Naive B cell (primary cell): ENCODE measurements at regions not wholly inside any gene's neighbourhood (a gene's known extent, or its start where the extent isn't known, plus 50 kb on each side); places are given as distances from the start of the nearest gene placed in this dataset.

Experiments used
- ATAC-seq, 2 donors: fragments of 150-1000 bp; cut with Tn5 transposase; 2 replicates each; pipeline ENCODE4 v1.10.0; 2021; ENCODE audit warnings: low read depth in 2 of 2, mild to moderate bottlenecking in 2 of 2, moderate library complexity in 2 of 2
- DNase-seq: peaks from one replicate; pipeline ENCODE4 v3.0.0; 2022
- H3K27ac Mint-ChIP-seq, 6 donors: one replicate each; pipeline ENCODE4 v1.8.0; 2020 to 2022; ENCODE audit warnings: mild to moderate bottlenecking in 6 of 6, mixed read lengths in 6 of 6, moderate library complexity in 5 of 6, inconsistent platforms in 2 of 6
- H3K27me3 Mint-ChIP-seq, 3 donors: one replicate each; pipeline ENCODE4 v1.8.0; 2021 to 2022; ENCODE audit warnings: mixed read lengths in 3 of 3, mild to moderate bottlenecking in 1 of 3
- H3K36me3 Mint-ChIP-seq, 2 donors: one replicate each; pipeline ENCODE4 v1.8.0; 2020 to 2022; ENCODE audit warnings: mixed read lengths in 2 of 2, inconsistent platforms in 1 of 2, mild to moderate bottlenecking in 1 of 2
- H3K4me1 Mint-ChIP-seq, 3 donors: one replicate each; pipeline ENCODE4 v1.8.0; 2020 to 2022; ENCODE audit warnings: mixed read lengths in 3 of 3, inconsistent platforms in 1 of 3, mild to moderate bottlenecking in 1 of 3, moderate library complexity in 1 of 3
- H3K4me3 Mint-ChIP-seq, 8 donors: one replicate each; pipeline ENCODE4 v1.8.0; 2020 to 2022; ENCODE audit warnings: mild to moderate bottlenecking in 8 of 8, mixed read lengths in 8 of 8, moderate library complexity in 8 of 8, inconsistent platforms in 2 of 8
- H3K9me3 Mint-ChIP-seq, 7 donors: one replicate each; pipeline ENCODE4 v1.8.0; 2020 to 2022; ENCODE audit warnings: mixed read lengths in 7 of 7, mild to moderate bottlenecking in 5 of 7, inconsistent platforms in 2 of 7, moderate library complexity in 1 of 7

DNA sequence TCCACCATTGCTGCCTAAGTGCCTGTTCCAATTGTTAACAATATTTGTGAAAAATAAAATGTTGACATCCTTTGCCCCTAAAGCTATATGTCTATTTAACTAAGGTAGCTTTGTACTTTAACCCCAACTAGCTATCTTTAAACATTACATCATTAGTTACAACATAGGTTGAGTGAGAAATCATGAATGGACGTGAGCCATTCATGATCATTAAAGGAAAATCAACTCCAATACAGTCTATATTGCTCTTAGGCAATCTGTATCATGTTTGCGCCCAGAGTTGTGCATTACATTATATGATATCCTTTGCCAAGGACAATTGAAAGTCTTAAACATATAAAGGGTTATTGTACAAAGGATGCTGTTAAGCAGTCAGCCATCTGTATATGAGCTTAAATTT lies 269.6 kb downstream of the ALX1 start:
- Mint-ChIP-seq H3K27me3 (no peaks in the 10 kb centered on the region), H3K36me3 (no peaks in the 10 kb centered on the region), H3K9me3 (no peaks in the 10 kb centered on the region), H3K27ac (no peak overlapping the region), H3K4me3 (no peak overlapping the region), H3K4me1 (no peaks in the 10 kb centered on the region)
- ATAC-seq (no peak), DNase-seq (no peak)

DNA sequence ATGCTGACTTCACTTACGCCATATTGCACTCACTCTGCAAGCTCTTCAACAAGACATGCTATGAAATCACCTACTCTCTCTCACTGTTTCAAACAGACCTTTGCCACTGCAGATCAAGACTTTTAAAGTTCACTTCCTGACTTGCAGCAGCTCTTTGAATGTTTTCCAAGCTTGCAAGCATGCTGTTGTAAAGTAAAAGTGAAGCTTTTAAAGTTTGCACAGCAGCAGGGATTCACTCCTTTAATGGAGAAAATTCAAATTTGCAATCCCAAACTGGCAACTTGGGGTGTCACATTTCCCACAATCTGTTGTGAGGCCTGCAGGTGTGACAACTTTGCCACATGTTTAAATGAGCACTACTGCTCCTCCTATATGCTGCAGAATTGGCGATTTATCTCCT lies 270.9 kb downstream of the ALX1 start:
- no peaks in the 10 kb centered on the region for H3K36me3 Mint-ChIP-seq
- DNase-seq (no peak), ATAC-seq (no peak)
- no peaks in the 10 kb centered on the region for H3K4me1 Mint-ChIP-seq
- H3K4me3 Mint-ChIP-seq, result no peak overlapping the region
- no peaks in the 10 kb centered on the region for H3K9me3 Mint-ChIP-seq
- no peak overlapping the region for H3K27ac Mint-ChIP-seq
- H3K27me3 Mint-ChIP-seq, result no peaks in the 10 kb centered on the region

DNA sequence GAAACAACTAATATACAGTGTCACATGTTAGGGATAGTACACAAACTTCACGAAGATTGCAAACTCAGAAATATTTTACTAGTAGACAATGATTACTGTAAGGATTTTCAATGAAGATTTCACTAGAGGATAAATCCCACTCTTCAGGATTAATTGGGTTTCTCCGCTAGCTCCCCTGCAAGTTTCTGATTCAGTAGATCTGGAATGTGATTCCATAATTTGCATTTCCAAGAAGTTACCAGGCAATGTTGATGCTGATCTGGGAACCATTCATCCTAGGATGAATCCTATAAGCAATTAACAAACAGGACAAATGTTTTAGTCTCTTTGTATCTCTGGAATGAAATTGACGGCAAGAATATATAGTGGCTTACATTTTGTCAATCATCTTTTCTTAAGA lies 272.4 kb downstream of the ALX1 start:
- no peak overlapping the region for H3K27ac Mint-ChIP-seq
- no peaks in the 10 kb centered on the region for H3K36me3 Mint-ChIP-seq
- no peaks in the 10 kb centered on the region for H3K9me3 Mint-ChIP-seq
- no peaks in the 10 kb centered on the region for H3K4me1 Mint-ChIP-seq
- no peak overlapping the region for H3K4me3 Mint-ChIP-seq
- no peaks in the 10 kb centered on the region for H3K27me3 Mint-ChIP-seq
- no peak for ATAC-seq
- DNase-seq, result no peak

DNA sequence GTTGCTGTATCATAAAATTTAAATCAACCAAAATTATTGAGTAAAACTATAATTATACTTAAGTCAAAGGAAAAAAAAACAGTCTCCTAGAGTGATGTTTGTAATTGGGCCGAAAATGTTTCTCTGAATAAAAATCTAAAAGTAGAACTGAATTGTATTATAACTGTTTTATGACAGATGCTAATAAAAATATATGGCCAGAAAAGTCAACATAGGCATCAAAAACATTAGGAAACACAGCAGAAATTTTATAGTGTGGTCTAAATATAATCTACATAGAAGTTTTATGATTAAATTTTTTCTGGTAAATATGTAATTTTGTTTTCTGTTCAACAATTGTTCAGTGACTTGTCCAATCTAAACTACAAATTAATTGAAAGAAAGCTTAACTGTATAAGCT lies 277.8 kb downstream of the ALX1 start:
- Mint-ChIP-seq H3K36me3 (no peaks in the 10 kb centered on the region), H3K4me1 (no peaks in the 10 kb centered on the region), H3K27ac (no peak overlapping the region), H3K4me3 (no peak overlapping the region), H3K9me3 (no peaks in the 10 kb centered on the region), H3K27me3 (no peaks in the 10 kb centered on the region)
- ATAC-seq (no peak), DNase-seq (no peak)

DNA sequence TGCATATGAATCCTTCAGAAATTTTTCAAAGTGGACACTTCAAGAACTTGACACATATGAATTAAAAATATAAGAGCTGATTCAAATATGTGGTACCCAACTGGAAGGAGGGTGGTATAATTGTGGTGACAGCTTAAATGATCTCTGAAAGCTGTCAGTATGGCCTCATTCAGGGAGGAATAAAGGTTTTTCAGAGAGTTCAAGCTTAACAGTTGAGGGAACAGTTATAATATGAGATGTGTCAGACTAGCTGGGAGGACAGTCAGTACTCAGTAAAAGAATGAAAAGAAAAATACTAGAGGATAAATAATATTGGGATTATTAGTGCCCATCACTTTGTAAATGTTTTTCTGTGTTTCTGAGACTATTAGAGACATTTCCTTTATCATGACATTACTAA lies 277.5 kb downstream of the RASSF9 start:
- DNase-seq (no peak), ATAC-seq (no peak)
- Mint-ChIP-seq H3K9me3 (no peaks in the 10 kb centered on the region), H3K36me3 (no peaks in the 10 kb centered on the region), H3K27ac (no peak overlapping the region), H3K27me3 (no peaks in the 10 kb centered on the region), H3K4me3 (no peak overlapping the region), H3K4me1 (no peaks in the 10 kb centered on the region)

DNA sequence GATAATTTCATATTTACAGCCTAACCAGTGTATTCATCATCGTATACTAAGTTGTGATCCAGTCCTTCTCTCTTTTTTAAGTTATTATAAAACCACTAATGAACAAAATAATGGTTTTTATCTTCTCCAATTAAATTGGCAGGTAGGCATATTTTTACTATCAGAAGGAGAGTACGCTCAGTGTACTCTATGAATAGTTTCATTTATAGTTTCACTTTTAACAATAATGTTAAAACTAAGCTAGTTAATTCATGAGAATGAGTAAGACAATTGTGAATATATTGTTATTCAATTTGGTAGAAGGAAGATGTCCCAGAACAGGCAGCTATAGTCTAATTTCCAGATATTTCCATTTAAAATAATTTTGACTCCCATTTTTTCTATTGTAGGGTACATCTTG lies 277.1 kb downstream of the RASSF9 start:
- H3K9me3 Mint-ChIP-seq, result no peaks in the 10 kb centered on the region
- no peak overlapping the region for H3K4me3 Mint-ChIP-seq
- no peaks in the 10 kb centered on the region for H3K36me3 Mint-ChIP-seq
- H3K27me3 Mint-ChIP-seq, result no peaks in the 10 kb centered on the region
- no peaks in the 10 kb centered on the region for H3K4me1 Mint-ChIP-seq
- H3K27ac Mint-ChIP-seq, result no peak overlapping the region
- DNase-seq (no peak), ATAC-seq (no peak)

DNA sequence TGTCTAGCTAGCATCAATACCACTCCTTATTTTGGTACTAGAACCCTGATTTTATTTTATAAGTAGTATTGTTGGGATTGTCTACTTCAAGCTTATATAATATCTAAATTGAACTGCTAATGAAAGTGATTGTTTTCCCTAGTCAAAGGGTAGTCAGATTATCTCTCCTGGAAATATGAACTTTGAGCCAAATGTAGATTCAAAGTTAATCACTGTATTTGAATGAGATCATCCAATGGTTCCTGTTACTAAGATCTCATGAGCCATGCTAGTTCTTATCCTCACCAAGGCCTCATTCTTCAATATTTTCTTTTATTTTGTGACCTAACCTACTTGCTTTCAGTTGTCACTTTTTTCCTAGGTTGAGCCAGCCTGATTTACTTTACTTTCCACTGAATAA lies 276.7 kb downstream of the RASSF9 start:
- Mint-ChIP-seq H3K27ac (no peak overlapping the region), H3K4me3 (no peak overlapping the region), H3K27me3 (no peaks in the 10 kb centered on the region), H3K4me1 (no peaks in the 10 kb centered on the region), H3K9me3 (no peaks in the 10 kb centered on the region), H3K36me3 (no peaks in the 10 kb centered on the region)
- no peak for DNase-seq
- no peak for ATAC-seq

DNA sequence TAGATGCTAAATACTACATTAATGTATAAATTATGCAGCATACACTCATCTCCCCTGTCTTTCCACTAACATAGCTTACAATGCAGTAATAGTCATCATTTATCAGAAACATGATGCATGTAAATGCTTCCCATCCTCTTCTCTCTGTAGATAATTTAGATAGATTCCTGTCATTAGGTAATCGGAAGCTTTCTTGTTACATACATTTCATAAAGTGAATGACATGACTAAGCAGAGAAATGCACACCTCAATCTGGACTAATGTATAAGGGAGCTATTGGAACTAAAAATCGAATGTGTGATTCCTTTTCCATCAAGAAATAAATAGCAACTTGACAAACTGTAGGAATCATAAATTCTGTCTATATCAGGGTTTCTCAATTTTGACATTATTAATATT lies 273.4 kb downstream of the RASSF9 start:
- Mint-ChIP-seq H3K36me3 (no peaks in the 10 kb centered on the region), H3K9me3 (no peaks in the 10 kb centered on the region), H3K27me3 (no peaks in the 10 kb centered on the region), H3K4me1 (no peaks in the 10 kb centered on the region), H3K4me3 (no peak overlapping the region), H3K27ac (no peak overlapping the region)
- DNase-seq (no peak), ATAC-seq (no peak)

DNA sequence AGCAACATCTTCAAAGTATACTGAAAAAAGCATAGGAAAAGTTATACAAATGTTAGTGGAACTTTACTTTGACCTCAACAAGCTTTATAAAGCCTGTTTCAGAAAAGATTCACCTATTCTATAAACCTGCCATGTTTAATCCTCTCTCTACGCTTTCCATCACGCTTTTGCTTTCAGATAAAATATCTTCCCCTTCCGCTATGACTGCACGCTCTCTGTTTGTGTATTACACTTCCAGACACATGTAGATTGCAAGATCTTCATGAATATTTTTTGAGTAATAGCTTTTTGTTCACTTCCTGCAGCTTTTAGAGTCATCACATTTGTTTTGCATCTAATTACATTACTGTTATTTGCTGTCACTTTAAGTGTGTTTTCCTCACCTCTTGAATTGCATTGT lies 271.4 kb downstream of the RASSF9 start:
- Mint-ChIP-seq H3K27ac (no peak overlapping the region), H3K27me3 (no peaks in the 10 kb centered on the region), H3K9me3 (no peaks in the 10 kb centered on the region), H3K4me3 (no peak overlapping the region), H3K4me1 (no peaks in the 10 kb centered on the region), H3K36me3 (no peaks in the 10 kb centered on the region)
- no peak for DNase-seq
- ATAC-seq, result no peak

DNA sequence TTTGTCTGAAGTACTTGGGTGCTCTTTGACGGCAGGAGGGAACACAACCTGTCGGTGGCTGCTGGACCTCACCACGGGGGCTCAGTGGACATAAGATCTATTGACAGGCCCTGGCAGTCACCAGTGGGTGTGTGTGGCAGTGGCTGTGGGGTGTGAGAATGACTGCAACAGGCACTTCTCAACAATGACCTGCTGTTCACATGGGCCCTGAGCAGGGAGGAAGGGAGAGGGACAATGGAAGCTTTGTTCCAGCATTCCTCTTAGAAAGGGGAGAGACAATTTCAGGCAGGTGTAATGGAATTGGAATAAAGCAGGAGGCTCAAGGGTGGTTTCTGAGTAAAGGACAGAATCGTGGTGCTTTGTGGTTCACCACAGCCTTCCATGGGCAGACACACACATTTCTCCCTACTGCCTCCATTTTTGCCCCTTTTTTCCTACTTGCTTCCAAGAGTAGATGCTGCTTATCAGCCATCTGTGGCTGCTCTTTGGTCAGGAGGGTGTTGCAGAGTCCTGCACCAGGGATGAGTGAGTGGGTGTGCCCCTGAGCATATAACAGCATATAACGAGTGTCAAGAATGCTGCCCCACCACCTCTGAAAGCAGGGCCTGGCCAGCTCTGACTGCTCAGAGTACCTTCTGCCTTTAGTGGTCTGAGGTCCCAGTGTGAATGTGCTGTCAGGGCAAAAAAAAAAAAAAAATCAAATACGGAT lies 267.7 kb downstream of the RASSF9 start:
- Mint-ChIP-seq H3K27me3 (no peaks in the 10 kb centered on the region), H3K4me1 (no peaks in the 10 kb centered on the region), H3K36me3 (no peaks in the 10 kb centered on the region)

DNA sequence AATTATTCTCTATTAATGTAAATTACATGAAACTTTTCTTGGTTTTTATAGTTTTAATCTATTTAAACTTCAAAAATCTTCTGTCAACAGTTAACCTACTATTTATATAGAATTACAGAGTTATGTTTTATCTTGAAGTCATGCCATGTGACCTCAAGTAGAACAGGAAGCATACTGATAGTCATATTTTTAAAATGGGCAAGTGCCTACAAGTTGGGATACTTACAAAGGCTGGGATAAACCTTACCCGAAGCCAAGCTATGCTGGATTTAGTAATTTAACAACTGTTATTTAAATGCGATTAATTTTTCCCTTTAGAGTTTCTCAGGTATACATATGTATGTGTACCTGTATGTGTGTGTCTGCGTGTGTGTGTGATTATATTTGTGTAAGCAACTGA lies 266.9 kb downstream of the RASSF9 start:
- no peak overlapping the region for H3K27ac Mint-ChIP-seq
- DNase-seq (no peak), ATAC-seq (no peak)
- H3K27me3 Mint-ChIP-seq, result no peaks in the 10 kb centered on the region
- H3K4me3 Mint-ChIP-seq, result no peak overlapping the region
- H3K9me3 Mint-ChIP-seq, result no peaks in the 10 kb centered on the region
- H3K36me3 Mint-ChIP-seq, result no peaks in the 10 kb centered on the region
- no peaks in the 10 kb centered on the region for H3K4me1 Mint-ChIP-seq

More for the DNA sequence above, 267.7 kb downstream of the RASSF9 start:
- no peak for DNase-seq
- no peak overlapping the region for H3K4me3 Mint-ChIP-seq
- no peaks in the 10 kb centered on the region for H3K9me3 Mint-ChIP-seq
- no peak overlapping the region for H3K27ac Mint-ChIP-seq
- ATAC-seq, result no peak

DNA sequence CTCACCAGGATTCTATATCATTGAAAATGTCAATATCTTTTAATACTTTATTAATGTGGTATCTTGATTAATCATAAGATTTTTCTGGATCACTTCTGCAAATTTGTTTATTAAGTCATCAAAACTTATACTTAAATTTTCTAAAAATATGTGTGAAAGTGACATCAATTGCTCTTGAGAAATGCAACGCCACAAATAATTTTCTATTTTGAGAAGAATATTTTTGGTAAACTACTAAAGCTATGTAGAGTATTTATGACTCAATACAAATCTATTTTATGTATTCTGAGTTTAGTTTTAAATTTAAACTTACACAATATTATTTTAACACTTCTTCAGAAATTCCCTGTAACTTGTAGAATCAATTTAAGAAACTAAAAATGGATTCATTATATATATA lies 263.3 kb downstream of the RASSF9 start:
- no peaks in the 10 kb centered on the region for H3K9me3 Mint-ChIP-seq
- H3K27ac Mint-ChIP-seq, result no peak overlapping the region
- DNase-seq (no peak), ATAC-seq (no peak)
- no peaks in the 10 kb centered on the region for H3K27me3 Mint-ChIP-seq
- no peak overlapping the region for H3K4me3 Mint-ChIP-seq
- H3K4me1 Mint-ChIP-seq, result no peaks in the 10 kb centered on the region
- no peaks in the 10 kb centered on the region for H3K36me3 Mint-ChIP-seq

DNA sequence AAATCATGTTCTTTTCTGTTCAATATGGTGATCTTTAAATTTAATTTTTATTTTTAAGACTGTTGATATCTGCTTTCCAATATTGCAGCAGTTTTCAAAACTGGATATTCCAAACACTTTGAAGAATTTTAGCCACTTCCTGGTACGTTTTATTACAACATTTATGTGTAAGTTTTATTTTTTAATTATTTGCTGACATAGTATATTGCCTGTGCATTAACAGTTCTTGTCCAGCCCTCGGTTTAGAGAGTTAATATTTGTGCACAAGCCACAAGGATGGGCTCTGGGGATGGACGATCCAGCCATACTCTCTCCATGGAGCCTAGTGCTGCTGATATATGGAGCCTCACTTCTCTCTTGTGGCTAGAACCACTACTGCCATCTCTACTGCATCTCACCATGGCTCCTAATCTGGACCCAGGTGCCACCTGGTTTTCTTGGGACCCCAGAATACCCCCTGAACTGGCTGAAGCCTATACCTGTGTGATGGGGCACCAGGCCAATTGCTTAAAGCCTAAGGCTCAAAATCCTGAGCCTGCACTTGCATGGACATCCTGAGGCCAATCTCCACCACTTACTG lies 262.5 kb downstream of the RASSF9 start:
- Mint-ChIP-seq H3K4me3 (no peak overlapping the region), H3K9me3 (no peaks in the 10 kb centered on the region), H3K27me3 (no peaks in the 10 kb centered on the region), H3K27ac (peak overlapping the region in 1 of 6 donors; percentile 62), H3K4me1 (no peaks in the 10 kb centered on the region), H3K36me3 (no peaks in the 10 kb centered on the region)
- ATAC-seq (no peak), DNase-seq (no peak)

DNA sequence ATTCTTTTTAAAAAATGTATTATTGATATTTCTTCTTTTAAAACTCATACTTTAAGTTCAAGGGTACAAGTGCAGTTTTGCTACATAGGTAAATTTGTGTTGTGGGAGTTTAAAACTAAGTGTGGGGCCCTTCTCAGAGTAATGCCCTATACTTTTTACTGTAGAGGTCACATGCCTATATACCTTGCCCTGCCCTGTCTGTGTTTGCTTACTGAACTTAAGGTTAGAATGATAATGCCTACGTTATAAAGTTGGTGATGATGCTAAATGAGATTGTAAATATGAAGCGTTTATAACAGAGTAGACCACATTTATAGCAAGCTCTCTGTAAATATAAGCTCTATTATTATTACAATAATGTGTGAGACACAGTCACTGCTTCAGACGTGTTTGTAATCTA lies 261.9 kb downstream of the RASSF9 start:
- no peak for DNase-seq
- ATAC-seq, result no peak
- H3K36me3 Mint-ChIP-seq, result no peaks in the 10 kb centered on the region
- H3K27me3 Mint-ChIP-seq, result no peaks in the 10 kb centered on the region
- no peaks in the 10 kb centered on the region for H3K9me3 Mint-ChIP-seq
- no peak overlapping the region for H3K4me3 Mint-ChIP-seq
- no peaks in the 10 kb centered on the region for H3K4me1 Mint-ChIP-seq
- no peak overlapping the region for H3K27ac Mint-ChIP-seq
